Gastrocnemius medialis (tissue), 4 donors: ENCODE measurements at regions not wholly inside any gene's neighbourhood (a gene's known extent, or its start where the extent isn't known, plus 50 kb on each side); places are given as distances from the start of the nearest gene placed in this dataset.

Experiments used
- POLR2A ChIP-seq, 2 donors: fragments of 450-650 bp; IDR thresholded peaks; one replicate each; pipeline ENCODE4 v1.6.1; 2017; ENCODE audit warnings: antibody characterized with exemption in 2 of 2, mild to moderate bottlenecking in 2 of 2, moderate library complexity in 2 of 2
- TF ChIP-seq, protein P1 (sequence below), 5 experiments: fragments of 450-650 bp in 3 of 5; fragments of 200-600 bp in 2 of 5; sonication (generic) in 2 of 5; IDR thresholded peaks in 4 of 5; conservative IDR thresholded peaks in 1 of 5; 1 replicate in 4 of 5; 2 replicates in 1 of 5; pipeline ENCODE4 v1.5.1; 2016 to 2019; ENCODE audit warnings: antibody characterized with exemption in 5 of 5, mild to moderate bottlenecking in 3 of 5, moderate library complexity in 3 of 5

DNA sequence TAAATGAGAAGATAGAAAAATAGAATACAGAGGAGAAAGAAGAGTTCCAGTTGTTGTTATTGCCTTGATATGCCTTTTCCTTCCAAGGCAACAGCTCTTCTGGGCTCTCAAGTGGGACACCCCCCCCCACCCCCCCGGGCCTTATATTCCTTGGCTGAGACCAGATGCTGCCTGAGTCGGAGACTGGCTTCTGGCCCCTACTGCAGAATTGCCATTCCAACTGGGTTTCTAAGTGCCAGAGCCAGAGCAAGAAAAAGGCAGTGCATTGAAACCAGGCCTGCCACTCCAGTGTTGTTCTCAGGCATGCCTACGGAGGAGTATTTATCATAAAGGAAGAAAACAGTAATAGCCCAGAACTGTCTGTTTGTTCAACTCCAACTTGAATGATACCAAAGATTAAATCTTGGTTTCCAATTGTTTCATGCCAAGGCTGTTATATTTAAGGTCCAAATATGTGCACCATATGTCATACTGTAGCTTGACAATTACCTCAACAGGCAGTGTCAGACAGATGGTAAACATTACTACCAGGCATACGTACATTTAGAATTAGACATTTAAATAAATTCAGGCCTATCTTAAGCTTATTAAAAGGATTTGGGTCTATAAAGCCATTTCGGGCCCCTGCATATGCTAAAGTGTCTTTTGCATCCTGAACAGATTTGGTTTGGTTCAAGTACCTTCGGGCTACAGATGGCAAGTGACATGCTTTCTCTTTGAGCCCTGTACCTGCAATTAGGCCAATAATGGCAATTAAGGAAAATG lies 209.9 kb upstream of the SEMA6D start:
- TF ChIP-seq, protein P1, sequence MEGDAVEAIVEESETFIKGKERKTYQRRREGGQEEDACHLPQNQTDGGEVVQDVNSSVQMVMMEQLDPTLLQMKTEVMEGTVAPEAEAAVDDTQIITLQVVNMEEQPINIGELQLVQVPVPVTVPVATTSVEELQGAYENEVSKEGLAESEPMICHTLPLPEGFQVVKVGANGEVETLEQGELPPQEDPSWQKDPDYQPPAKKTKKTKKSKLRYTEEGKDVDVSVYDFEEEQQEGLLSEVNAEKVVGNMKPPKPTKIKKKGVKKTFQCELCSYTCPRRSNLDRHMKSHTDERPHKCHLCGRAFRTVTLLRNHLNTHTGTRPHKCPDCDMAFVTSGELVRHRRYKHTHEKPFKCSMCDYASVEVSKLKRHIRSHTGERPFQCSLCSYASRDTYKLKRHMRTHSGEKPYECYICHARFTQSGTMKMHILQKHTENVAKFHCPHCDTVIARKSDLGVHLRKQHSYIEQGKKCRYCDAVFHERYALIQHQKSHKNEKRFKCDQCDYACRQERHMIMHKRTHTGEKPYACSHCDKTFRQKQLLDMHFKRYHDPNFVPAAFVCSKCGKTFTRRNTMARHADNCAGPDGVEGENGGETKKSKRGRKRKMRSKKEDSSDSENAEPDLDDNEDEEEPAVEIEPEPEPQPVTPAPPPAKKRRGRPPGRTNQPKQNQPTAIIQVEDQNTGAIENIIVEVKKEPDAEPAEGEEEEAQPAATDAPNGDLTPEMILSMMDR (IDR thresholded peaks at IDR 0.05 in 4 of 5, conservative IDR thresholded peaks at IDR 0.05 in 1 of 5), result no peak
- TF ChIP-seq POLR2A (IDR thresholded peaks at IDR 0.05), result no peak
